Fibroblast of skin of right biceps (primary cell): ENCODE measurements at regions not wholly inside any gene's neighbourhood (a gene's known extent, or its start where the extent isn't known, plus 50 kb on each side); places are given as distances from the start of the nearest gene placed in this dataset.

Experiments used
- DNase-seq: peaks from one replicate; pipeline ENCODE4 v3.0.0-alpha.2; 2013

- DNase-seq: no peak
These were observed 153.8 kb upstream of the E2F8 start for GRCh38 chr11:19394525-19395016.

GRCh38 chr11:19393941-19394340, 153.2 kb upstream of the E2F8 start:
- DNase-seq: peak; percentile 72

- no peak for DNase-seq
These were observed 152.2 kb upstream of the E2F8 start for GRCh38 chr11:19392847-19393518.

- DNase-seq: no peak
These were observed 151.6 kb upstream of the E2F8 start for GRCh38 chr11:19392321-19392720.

- DNase-seq: no peak
These were observed 150.9 kb upstream of the E2F8 start for GRCh38 chr11:19391652-19392051.

- DNase-seq: no peak
These were observed 150.3 kb upstream of the E2F8 start for GRCh38 chr11:19391026-19391425.

GRCh38 chr11:19389787-19390303, 149.1 kb upstream of the E2F8 start:
- DNase-seq: no peak

- DNase-seq: no peak
These were observed 141.4 kb upstream of the E2F8 start for GRCh38 chr11:19382131-19382611.

- DNase-seq: peak; percentile 96
These were observed 139.6 kb upstream of the E2F8 start for GRCh38 chr11:19380375-19380774.

GRCh38 chr11:19379465-19379864, 138.7 kb upstream of the E2F8 start:
- DNase-seq: peak; percentile 40

- no peak for DNase-seq
These were observed 138.1 kb upstream of the E2F8 start for GRCh38 chr11:19378814-19379213.

- no peak for DNase-seq
These were observed 137.1 kb upstream of the E2F8 start for GRCh38 chr11:19377881-19378280.

GRCh38 chr11:19375440-19375839, 134.7 kb upstream of the E2F8 start:
- no peak for DNase-seq

- DNase-seq: peak; percentile 100
These were observed 133.4 kb upstream of the E2F8 start for GRCh38 chr11:19374151-19374569.

- DNase-seq: no peak
These were observed 131.6 kb upstream of the E2F8 start for GRCh38 chr11:19372381-19372780.

GRCh38 chr11:19370100-19370861, 129.5 kb upstream of the E2F8 start:
- peak; percentile 94 for DNase-seq

GRCh38 chr11:19368726-19369375, 128.1 kb upstream of the E2F8 start:
- DNase-seq: peak; percentile 95

- DNase-seq: peak; percentile 92
These were observed 126.4 kb upstream of the E2F8 start for GRCh38 chr11:19366992-19367709.

- DNase-seq: no peak
These were observed 125.1 kb upstream of the E2F8 start for GRCh38 chr11:19365743-19366410.

GRCh38 chr11:19359221-19360000, 118.7 kb upstream of the E2F8 start:
- DNase-seq: peak; percentile 54

GRCh38 chr11:19357943-19358342, 117.2 kb upstream of the E2F8 start:
- DNase-seq: no peak
